ENCODE measurements at regions not wholly inside any gene's neighbourhood (a gene's known extent, or its start where the extent isn't known, plus 50 kb on each side); places are given as distances from the start of the nearest gene placed in this dataset.

DNA sequence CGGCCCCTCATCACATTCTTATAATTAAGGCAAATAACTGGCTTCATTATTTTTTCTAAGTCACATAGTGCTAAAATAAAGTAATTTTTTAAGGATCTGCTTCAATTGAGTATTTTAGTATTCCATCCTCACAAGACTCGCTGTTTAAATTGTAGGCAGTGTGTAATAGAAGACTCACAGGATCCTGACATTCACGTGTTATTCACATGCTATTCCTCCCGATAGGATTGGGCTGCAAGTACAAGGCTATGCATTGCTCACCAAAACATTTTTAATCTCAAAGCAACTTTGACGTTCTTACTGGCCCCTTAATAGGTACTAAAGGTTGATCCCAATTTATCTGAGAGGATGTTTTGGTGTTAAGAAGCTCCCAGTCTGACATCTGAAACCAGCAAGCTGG is 127.6 kb upstream of the L3MBTL4 start:
- H3K36me3 Mint-ChIP-seq (ENCODE audit: unreplicated experiment), result no peaks in the 10 kb centered on the region
- no peak for DNase-seq
- H3K4me3 Mint-ChIP-seq (ENCODE audit: unreplicated experiment), result no peak overlapping the region
- no peaks in the 10 kb centered on the region for H3K4me1 Mint-ChIP-seq (ENCODE audit: low read depth, unreplicated experiment)
- H3K27me3 Mint-ChIP-seq (ENCODE audit: unreplicated experiment), result no peaks in the 10 kb centered on the region
- peaks cover 2% of the 10 kb centered on the region for H3K9me3 Mint-ChIP-seq (ENCODE audit: unreplicated experiment)
- no peak overlapping the region for H3K27ac Mint-ChIP-seq (ENCODE audit: unreplicated experiment)
- no peak for TF ChIP-seq CTCF (IDR thresholded peaks at IDR 0.05; ENCODE audit: partially characterized antibody, unreplicated experiment)

GRCh38 chr18:6543330-6543908 is 128.7 kb upstream of the L3MBTL4 start:
- H3K27me3 Mint-ChIP-seq (ENCODE audit: unreplicated experiment), result no peaks in the 10 kb centered on the region
- no peak overlapping the region for H3K27ac Mint-ChIP-seq (ENCODE audit: unreplicated experiment)
- H3K36me3 Mint-ChIP-seq (ENCODE audit: unreplicated experiment), result no peaks in the 10 kb centered on the region
- no peaks in the 10 kb centered on the region for H3K4me1 Mint-ChIP-seq (ENCODE audit: low read depth, unreplicated experiment)
- no peak for DNase-seq
- peaks cover 2% of the 10 kb centered on the region for H3K9me3 Mint-ChIP-seq (ENCODE audit: unreplicated experiment)
- no peak overlapping the region for H3K4me3 Mint-ChIP-seq (ENCODE audit: unreplicated experiment)
- TF ChIP-seq CTCF (IDR thresholded peaks at IDR 0.05; ENCODE audit: partially characterized antibody, unreplicated experiment), result peak; percentile 76

DNA sequence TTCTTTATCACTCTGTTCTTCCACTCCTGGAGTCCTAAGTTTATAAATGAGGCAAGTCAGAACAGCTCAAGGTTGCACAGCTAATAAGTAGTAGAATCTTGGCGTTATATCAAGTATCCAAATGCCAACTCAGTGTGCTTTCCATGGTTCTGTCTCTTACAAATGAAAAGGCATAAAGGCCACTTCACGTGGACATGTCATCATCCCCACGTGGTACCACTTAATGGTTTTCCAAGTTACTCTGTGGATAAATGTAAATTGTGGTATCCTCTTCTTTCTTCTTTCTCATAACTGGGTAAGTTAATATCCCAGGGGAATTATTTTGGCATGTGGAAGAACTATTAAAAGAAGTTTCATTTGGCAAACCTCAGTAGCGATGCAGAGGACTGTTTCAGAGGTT is 131.5 kb upstream of the L3MBTL4 start:
- no peaks in the 10 kb centered on the region for H3K9me3 Mint-ChIP-seq (ENCODE audit: unreplicated experiment)
- no peak for TF ChIP-seq CTCF (IDR thresholded peaks at IDR 0.05; ENCODE audit: partially characterized antibody, unreplicated experiment)
- no peaks in the 10 kb centered on the region for H3K4me1 Mint-ChIP-seq (ENCODE audit: low read depth, unreplicated experiment)
- H3K27me3 Mint-ChIP-seq (ENCODE audit: unreplicated experiment), result no peaks in the 10 kb centered on the region
- no peak overlapping the region for H3K4me3 Mint-ChIP-seq (ENCODE audit: unreplicated experiment)
- peaks cover 6% of the 10 kb centered on the region for H3K36me3 Mint-ChIP-seq (ENCODE audit: unreplicated experiment)
- no peak for DNase-seq
- no peak overlapping the region for H3K27ac Mint-ChIP-seq (ENCODE audit: unreplicated experiment)

DNA sequence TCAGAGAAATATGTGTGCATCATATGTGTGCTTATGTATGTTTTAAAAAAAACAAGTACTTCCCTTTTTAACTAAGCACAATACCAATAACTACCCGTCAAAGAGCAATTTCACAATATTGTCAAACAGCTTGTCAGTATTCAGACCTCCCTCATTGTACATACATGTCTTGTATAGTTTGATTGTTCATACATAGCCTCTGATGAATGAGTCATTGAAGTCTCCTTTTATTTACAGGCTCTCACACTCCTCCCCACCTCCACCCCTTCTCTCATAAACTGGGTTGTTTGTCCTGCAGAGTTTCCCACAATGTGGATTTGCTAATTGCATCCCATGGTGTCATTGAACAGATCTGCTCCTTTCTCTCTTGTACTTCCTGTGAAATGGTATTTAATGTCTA is 132.8 kb upstream of the L3MBTL4 start:
- DNase-seq, result no peak
- H3K27ac Mint-ChIP-seq (ENCODE audit: unreplicated experiment), result no peak overlapping the region
- no peaks in the 10 kb centered on the region for H3K27me3 Mint-ChIP-seq (ENCODE audit: unreplicated experiment)
- no peaks in the 10 kb centered on the region for H3K4me1 Mint-ChIP-seq (ENCODE audit: low read depth, unreplicated experiment)
- H3K4me3 Mint-ChIP-seq (ENCODE audit: unreplicated experiment), result no peak overlapping the region
- H3K36me3 Mint-ChIP-seq (ENCODE audit: unreplicated experiment), result peaks cover 6% of the 10 kb centered on the region
- no peak for TF ChIP-seq CTCF (IDR thresholded peaks at IDR 0.05; ENCODE audit: partially characterized antibody, unreplicated experiment)
- H3K9me3 Mint-ChIP-seq (ENCODE audit: unreplicated experiment), result no peaks in the 10 kb centered on the region

GRCh38 chr18:6553234-6553900 is 138.7 kb upstream of the L3MBTL4 start:
- Mint-ChIP-seq H3K27ac (ENCODE audit: unreplicated experiment) (no peak overlapping the region), H3K4me1 (ENCODE audit: low read depth, unreplicated experiment) (peaks cover 3% of the 10 kb centered on the region), H3K9me3 (ENCODE audit: unreplicated experiment) (no peaks in the 10 kb centered on the region), H3K27me3 (ENCODE audit: unreplicated experiment) (no peaks in the 10 kb centered on the region), H3K4me3 (ENCODE audit: unreplicated experiment) (no peak overlapping the region), H3K36me3 (ENCODE audit: unreplicated experiment) (peaks cover 6% of the 10 kb centered on the region)
- DNase-seq, result no peak
- TF ChIP-seq CTCF (IDR thresholded peaks at IDR 0.05; ENCODE audit: partially characterized antibody, unreplicated experiment), result no peak

Data from glutamatergic neuron (in vitro differentiated cells).